Activated effector memory CD4-positive, alpha-beta T cell treated with anti-CD3 and anti-CD28 coated beads, Interleukin-2, amount 50 U/mL, for 16 hours (primary cell): ENCODE measurements at regions not wholly inside any gene's neighbourhood (a gene's known extent, or its start where the extent isn't known, plus 50 kb on each side); places are given as distances from the start of the nearest gene placed in this dataset.
"Not testable (repeated sequence)": the region's sequence is repeated elsewhere in the genome, so short reads cannot be mapped to it uniquely, and the experiment has no call there.

Experiments used
- DNase-seq: peaks from one replicate; pipeline ENCODE4 v3.0.0-alpha.2; 2020

DNA sequence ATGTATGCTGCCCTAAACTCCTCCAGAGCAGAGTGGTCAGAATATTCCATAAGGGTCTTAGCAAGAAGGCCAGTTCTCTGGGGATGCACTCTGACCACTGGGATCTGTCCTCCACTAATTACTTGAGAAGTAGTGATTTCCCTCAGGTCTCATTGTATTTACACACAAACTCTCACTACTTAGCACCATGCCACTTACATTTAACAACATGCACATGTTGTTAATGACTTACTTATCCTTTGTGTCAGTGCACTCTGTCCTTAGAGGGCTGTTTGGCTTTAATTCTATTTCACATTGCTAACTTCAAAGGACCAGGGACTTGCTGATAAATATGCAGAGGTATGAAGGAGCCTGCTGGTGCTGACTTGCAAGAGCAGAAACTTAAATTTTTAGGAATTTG, 1415.5 kb upstream of the ACVR2A start:
- no peak for DNase-seq

DNA sequence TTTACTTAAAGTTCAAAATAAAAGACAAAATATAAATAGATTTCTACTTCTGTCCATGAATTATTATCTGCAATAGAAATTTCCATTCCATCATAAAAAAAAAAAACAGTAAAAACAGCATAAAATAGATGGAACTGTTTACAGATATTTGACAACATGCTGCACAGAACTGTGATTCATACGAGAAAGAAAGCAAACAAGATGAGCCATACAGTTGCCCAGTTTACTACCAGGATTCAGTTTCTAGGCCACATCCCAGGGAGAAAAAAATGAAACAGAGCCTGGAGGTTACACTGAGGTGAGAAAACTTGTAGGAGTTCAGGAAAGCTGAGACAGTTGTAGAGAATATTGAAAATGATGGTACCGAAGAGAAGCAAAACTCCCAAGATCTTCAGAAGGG, 1426.9 kb upstream of the ACVR2A start:
- DNase-seq, result no peak

DNA sequence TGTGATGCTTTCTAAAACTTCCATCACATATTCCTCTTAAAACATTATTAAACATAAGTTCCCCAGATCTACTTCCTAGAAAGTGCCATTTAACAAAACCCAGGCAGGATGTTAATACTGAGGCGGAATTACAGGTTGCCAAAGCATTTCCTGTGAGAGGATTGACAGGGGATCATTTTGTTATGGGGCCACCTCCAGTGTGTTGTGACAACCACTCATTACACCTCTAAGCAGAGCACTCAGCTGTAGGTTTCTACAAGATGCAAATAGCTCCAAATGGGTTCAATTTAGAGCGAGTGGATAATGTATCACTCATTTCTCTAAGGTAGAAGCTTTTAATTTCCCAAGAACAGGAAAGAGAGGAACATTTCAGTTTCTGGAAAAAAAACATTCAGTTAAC, 1429.5 kb upstream of the ACVR2A start:
- no peak for DNase-seq

DNA sequence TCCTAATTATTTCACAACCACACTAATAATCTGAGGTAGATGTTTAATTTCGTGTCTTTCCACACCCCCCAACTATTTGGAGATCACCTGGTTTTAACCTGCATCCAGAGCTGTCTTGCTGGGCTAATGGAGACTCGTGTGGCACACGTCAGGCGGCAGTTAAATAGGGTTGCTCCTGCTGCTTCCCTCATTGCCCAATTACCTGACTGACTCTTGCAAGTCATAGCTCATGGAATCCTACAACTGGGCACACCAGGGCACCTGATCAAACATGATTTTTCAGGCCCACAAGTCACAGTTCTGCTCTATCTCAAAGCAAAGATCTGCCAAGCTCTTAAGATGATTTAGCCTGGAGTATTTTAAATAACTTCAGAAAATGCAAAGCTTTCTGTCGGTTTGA, 1430.4 kb upstream of the ACVR2A start:
- DNase-seq, result no peak

DNA sequence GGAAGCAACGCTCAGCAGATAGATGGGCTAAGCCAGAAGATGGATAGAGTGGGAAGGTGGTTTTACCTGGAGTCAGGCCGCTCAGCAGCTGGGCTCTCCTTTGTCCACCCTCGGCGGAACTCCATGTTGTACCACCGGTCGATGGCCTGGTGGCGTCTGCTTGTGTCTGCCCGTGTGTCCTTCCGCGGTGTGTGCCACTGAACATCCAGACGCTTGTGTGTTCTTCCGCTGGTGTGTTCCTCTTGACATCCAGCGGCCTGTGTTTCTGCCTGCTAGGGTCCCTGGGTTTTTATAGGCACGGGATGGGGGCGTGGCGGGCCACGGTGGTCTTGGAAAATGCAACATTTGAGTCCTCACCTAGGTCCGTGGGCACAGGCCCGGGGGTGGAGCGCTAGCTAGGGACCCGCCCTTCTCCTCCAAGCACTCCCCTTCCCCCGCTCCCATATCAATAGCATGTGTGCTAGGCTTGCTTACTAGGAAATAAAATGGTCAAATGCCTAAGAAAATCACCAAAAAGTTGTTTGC, 1431.7 kb upstream of the ACVR2A start:
- DNase-seq, result no peak

DNA sequence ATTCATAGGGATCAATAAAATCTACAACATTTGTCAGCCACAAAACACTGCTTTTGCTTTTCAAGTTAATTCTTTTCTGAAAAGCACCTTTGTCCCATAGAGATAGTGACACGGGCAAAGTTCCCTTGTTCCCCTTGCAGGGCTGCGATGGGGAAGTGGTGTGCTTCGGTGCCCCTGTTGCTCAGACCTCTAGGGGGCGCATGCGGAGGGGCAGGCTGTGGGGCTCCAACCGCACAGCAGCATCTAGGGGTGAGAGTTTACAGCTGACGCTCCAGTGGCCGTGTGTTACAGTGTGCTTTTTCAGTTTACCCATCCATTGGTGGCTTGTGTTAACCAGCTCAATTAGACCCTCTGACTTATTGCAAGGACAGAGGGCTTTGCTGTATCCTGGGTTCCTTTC, 1432.2 kb upstream of the ACVR2A start:
- no peak for DNase-seq

DNA sequence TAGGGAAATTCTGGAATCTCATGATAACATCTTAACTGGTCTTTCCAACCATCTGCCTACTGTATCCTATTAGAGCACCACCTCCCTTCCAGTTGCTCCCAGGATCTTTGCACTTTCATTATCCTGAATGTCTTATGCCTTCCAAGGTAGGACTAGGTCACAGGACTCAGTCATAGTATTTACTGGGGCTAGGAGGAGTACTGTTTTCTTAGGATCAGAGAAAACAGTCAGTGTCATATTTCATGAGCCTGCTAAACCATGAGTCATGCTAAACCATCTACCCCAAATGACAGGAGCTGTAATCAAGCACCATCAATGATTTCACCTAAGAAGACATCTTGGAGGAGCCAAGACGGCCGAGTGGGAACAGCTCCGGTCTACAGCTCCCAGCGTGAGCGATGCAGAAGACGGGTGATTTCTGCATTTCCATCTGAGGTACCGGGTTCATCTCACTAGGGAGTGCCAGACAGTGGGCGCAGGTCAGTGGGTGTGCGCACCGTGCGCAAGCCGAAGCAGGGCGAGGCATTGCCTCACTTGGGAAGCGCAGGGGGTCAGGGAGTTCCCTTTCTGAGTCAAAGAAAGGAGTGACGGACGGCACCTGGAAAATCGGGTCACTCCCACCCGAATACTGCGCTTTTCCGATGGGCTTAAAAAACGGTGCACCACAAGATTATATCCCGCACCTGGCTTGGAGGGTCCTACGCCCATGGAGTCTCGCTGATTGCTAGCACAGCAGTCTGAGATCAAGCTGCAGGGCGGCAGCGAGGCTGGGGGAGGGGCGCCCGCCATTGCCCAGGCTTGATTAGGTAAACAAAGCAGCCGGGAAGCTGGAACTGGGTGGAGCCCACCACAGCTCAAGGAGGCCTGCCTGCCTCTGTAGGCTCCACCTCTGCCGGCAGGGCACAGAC, 1439.2 kb upstream of the ACVR2A start:
- DNase-seq, result not testable (repeated sequence)

DNA sequence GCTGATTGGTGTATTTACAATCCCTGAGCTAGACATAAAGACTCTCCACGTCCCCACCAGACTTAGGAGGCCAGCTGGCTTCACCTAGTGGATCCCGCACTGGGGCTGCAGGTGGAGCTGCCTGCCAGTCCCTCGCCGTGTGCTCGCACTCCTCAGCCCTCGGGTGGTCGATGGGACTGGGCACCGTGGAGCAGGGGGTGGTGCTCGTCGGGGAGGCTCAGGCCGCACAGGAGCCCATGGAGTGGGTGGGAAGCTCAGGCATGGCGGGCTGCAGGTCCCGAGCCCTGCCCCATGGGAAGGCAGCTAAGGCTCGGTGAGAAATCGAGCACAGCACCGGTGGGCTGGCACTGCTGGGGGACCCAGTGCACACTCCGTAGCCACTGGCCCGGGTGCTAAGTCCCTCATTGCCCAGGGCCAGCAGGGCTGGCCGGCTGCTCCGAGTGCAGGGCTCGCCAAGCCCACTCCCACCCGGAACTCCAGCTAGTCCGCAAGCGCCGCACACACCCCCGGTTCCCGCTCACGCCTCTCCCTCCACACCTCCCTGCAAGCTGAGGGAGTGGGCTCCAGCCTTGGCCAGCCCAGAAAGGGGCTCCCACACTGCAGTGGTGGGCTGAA, 1441.2 kb upstream of the ACVR2A start:
- DNase-seq, result not testable (repeated sequence)

DNA sequence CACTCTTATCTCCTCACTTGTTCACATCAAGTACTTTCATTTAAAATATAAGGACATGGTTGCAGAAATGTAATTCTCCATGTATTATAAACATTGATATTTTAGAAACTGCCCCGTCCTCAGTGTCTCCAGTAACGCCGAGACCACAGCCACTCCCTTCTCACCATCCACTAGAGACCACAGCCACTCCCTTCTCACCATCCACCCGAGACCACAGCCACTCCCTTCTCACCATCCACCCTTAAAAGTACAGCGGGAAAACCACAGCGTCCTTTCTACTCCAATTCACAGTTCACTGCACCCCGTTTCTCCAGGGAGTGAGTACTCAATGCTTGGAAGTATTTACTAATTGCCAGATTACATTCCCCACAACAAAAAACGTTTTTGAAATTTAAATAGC, 1452.2 kb upstream of the ACVR2A start:
- no peak for DNase-seq

DNA sequence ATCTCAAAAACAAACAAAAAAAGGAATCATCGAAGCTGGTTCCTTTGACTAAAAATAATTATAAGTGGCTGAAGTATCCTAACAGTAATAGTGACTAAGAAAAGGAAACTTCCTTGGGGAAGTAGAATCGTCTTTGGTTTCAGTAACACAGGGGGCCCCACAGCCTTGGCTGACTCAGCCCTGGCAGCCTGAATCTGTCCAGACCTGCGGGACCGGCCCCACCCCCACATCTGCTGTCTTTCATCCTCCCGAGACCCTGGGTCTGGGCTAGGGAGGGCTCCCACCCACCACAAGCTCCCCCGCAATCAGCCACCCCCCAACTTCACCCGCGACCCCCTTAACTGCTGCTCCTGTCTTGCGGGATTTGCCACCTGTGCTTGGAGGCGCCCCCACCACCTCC, 1452.6 kb upstream of the ACVR2A start:
- no peak for DNase-seq

DNA sequence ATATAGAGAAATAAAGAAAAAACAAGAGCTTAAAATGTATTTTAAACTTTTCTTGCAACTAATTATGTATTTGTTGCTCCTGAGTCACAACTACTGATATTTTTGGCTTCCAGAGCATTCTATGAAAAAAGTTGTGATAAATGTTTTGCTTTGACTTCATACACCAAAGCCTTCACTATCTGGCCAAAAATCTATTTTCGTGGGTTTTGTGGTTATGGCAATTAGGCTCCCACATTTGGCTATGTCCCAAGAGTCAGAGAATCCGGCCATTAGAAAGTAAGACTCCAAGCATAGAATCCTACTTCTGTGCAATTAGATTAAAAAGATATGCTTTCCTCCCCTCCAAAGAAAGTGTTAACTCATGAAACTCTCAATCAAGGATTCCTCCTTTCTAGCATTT, 1456.1 kb upstream of the ACVR2A start:
- DNase-seq, result no peak

DNA sequence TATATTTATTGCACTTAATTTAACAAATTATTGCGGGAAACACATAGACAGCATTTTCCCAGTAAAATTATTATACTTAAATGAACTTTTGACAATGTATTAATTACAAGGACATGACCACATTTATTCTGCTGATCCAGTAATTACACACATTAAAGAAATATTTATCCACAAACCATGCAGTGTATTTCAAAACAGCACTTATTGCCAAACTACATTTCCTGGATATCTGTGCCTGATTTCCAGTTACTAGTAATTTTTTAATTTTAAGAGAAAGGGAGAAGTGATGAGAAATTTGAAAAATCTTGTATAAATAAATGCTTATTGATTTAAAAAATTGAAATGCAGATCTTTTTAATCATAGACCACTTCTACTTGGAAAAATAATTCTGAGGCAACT, 1458.7 kb upstream of the ACVR2A start:
- no peak for DNase-seq

DNA sequence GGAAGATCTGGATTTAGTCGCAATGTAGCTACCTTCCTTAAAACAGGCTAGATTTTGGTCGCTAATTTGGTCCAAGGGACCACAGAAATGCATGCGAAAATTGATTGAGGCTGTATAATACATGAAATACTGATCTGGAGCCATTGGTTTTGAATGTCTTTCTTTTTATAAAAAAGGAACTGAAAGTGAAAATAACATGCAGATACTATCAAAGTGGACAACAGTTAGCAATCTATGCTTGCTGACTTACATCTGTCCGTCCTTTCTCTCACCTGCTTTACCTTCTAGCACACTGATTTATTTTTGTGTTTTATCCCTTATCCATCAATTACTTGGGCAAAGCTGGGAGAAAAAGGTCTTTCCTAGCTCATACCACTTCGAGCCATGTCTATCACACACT, 1459.8 kb upstream of the ACVR2A start:
- DNase-seq, result no peak

DNA sequence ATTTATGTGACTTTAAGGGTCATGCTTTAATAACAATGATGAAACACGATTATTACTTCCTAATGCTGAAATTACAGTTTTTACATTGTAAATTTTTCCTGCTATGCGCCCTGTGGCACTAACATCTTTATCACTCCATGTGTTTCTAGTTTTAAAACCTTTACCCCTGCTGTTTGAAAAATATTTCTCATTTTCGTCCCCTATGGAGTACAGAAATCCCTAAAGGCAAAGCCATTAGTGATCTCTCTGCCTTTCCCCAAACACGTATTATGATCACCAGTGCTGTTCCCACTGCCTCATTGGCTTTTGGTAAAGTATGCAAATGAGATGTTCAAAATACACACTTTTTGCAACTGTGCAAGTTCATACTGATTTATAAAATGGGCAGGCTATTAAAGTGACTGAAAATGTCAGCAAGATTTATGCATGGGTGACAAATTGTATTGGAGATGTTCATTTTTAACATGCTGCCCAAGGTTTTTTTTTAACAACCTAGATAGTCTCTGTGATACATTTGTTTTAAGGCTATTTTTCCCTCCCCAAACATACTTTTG, 1468.2 kb upstream of the ACVR2A start:
- no peak for DNase-seq

DNA sequence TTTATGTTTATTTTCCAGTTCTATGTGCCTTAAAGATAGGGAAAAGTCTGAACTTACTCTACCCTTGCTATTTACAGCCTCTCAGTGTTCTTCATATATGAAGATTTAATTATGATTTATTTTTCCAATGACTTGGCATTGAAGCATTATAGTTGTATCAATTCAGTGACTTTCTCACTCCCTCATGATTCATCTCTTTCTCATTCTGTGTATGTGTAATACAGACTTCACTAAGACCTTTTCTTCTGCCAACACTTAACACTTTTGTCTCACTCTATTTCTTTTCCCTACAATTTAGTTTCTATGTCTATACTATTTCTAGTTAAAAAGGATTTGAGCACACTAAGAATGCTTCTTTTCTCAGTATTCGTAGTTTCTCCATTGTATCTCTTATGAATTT, 1470.3 kb upstream of the ACVR2A start:
- no peak for DNase-seq

DNA sequence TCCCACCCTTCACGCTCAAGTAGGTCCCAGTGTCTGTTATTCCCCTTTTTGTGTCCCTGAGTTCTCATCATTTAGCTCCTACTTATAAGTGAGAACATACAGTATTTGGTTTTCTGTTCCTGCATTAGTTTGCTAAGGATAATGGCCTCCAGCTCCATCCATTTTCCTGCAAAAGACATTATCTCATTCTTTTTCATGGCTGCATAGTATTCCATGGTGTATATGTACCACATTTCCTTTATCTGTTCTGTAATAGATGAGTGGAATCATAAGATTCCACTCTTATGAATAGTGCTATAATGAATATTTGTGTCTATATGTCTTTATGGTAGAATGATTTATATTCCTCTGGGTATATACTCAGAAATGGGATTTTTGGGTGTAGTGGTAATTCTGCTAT, 1473.5 kb upstream of the ACVR2A start:
- DNase-seq, result not testable (repeated sequence)

DNA sequence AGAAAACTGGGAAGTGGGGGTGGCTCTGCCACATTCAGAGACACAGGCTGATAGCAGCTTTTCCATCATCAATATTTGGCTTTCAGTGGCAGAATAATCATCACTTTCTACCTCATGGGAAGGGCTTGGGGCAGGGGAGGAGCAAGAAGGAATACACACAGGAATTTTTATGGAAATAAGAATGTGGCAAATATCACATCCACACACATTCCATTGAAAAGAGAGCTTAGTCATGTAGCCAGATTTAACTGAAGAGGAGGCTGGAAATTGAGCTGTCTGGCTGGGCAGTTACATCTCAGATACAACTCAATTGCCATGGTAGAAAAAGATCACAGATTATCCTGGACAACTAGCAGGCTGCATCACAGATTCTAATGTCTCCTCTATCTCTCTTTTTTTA, 1474.0 kb upstream of the ACVR2A start:
- DNase-seq, result no peak

DNA sequence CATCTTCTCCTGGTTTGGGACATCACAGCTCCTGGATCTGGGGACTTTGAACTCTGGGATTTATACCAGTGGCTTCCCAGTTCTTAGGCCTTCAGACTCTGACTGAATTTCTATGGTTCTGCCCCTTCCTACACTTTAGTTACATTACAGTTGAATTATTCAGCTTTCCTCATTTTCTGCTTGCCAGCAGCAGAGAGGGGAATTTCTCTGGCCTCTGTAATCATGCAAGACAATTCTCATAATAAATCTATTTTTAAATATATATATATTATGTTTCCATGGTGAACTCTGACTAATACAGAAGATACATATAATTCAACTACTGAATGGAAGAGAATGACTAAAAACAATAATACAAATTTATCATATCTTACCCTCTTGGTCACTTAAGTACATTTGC, 1478.6 kb upstream of the ACVR2A start:
- no peak for DNase-seq

DNA sequence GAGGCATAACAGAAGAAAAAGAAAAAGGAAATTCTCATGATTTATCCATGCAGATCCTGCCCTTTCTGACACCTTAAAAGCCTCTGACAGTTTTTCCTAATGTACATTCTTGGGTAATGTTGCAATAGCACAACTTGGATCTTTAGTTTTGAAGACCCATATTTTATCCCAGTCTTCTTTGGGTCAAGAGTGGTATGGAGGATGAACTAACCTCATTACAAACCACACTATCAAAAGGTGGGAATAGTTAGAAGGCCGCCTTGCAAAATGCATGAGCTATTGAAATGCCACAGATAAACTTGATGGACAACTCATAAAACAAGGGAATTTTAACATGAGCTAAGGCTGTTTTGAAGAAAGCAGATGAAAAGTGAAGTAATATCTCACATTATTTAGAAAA, 1479.8 kb upstream of the ACVR2A start:
- DNase-seq, result no peak

DNA sequence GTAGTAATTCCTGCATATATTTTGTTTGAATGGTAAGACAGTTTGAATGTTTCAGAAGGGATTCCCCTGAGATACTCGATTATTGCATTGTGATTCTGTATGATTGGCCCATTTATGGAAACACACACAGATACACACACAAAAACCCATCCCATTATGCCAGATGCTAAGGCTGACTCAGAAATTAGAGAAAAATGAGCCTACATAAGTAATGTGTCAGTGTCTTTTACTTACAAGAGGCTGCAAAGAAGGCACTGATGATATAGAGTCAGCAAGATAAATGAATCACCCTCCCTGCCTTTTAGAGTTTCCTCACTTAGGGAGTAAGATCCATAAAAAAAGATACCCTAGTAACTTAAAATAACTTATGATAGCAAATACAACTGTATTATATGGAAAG, 1481.1 kb upstream of the ACVR2A start:
- DNase-seq, result no peak

DNA sequence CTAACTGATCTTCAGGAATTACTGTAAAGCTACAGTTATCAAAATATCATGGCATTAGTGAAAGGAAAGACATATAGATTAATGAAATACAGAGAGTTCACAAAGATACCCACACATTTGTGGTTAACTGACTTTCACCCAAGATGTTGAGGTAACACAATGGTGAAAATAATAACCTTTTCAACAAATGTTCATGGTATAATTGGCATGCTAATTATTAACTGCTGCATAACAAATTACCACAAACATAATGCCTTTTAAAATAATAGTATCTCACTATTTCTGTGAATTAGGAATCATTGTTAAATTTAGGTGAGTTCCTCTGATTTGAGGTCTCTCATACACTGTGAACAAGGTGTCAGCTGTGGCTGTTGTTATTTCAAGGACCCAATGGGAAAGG, 1493.1 kb upstream of the ACVR2A start:
- no peak for DNase-seq

DNA sequence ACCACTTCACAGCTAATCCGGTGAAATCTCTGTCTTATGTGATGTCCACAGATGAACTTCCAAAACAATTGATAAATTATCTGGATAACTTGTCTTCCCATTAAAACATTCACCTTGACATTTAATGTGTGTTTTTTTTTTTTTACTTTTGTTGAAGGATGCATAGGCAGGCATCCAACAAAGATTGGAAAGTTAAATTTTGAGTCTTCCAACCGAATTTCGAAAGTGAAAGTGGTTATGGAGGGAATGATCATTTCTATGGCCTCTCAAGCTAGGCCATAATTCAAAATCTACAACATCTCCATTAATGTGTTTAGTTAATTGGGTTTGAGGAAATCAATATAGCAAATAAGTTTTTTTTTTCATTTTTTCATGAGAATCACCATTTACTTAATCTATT, 1495.5 kb upstream of the ACVR2A start:
- DNase-seq, result no peak

DNA sequence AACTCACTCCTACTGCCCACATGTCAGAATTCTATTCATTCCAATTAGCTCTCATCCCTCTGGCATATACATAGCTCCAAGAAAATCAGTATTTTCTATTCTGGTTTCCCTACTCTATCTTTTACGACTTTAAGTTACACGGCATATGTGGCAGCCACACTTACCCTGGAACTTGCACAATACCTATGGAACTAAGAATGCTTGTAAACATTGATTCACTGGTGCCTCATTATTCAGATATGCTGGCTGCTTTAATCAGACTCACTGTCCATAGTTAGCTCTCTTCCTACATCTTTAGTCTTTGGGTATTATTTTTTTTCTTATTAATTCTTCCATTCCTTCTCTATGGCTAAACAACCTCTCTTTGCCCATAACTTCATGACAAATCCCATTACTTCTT, 1519.9 kb upstream of the ACVR2A start:
- DNase-seq, result no peak

DNA sequence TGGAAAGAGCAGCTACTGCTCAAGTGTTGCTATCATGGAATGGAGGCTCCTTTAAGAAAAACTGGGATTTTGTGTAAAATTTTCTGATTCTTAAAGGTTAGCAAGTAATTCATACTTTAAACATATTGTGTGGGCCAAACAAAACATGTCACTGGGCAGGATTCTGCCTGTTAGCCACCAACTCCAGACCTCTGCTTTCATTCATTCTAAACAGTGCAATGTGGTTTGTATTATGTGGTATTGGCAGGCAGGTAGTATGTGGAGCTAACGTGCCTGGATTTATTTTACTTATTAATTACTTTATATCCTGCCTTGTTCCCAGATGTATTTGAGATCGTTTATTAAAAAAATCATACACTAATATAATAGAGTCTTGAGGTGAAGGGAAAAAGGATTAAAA, 1521.3 kb upstream of the ACVR2A start:
- no peak for DNase-seq
